GM12873 (cell line): ENCODE measurements at regions not wholly inside any gene's neighbourhood (a gene's known extent, or its start where the extent isn't known, plus 50 kb on each side); places are given as distances from the start of the nearest gene placed in this dataset.

Experiments used
- TF ChIP-seq, protein P1 (sequence below): IDR thresholded peaks from 2 replicates; pipeline ENCODE4 v1.5.1; 2012; ENCODE audit warnings: low read depth, mild to moderate bottlenecking, moderate library complexity, low read length, control low read depth; ENCODE audit not compliant: insufficient read depth; ENCODE audit errors: missing control alignments

GRCh38 chr5:57871496-57871895 is 388.9 kb upstream of the ACTBL2 start:
- TF ChIP-seq, protein P1, sequence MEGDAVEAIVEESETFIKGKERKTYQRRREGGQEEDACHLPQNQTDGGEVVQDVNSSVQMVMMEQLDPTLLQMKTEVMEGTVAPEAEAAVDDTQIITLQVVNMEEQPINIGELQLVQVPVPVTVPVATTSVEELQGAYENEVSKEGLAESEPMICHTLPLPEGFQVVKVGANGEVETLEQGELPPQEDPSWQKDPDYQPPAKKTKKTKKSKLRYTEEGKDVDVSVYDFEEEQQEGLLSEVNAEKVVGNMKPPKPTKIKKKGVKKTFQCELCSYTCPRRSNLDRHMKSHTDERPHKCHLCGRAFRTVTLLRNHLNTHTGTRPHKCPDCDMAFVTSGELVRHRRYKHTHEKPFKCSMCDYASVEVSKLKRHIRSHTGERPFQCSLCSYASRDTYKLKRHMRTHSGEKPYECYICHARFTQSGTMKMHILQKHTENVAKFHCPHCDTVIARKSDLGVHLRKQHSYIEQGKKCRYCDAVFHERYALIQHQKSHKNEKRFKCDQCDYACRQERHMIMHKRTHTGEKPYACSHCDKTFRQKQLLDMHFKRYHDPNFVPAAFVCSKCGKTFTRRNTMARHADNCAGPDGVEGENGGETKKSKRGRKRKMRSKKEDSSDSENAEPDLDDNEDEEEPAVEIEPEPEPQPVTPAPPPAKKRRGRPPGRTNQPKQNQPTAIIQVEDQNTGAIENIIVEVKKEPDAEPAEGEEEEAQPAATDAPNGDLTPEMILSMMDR = no peak

GRCh38 chr5:57863661-57864060 is 381.1 kb upstream of the ACTBL2 start:
- TF ChIP-seq, protein P1 = no peak

- TF ChIP-seq, protein P1 = no peak
Measured at GRCh38 chr5:57862942-57863341, 380.3 kb upstream of the ACTBL2 start.

DNA sequence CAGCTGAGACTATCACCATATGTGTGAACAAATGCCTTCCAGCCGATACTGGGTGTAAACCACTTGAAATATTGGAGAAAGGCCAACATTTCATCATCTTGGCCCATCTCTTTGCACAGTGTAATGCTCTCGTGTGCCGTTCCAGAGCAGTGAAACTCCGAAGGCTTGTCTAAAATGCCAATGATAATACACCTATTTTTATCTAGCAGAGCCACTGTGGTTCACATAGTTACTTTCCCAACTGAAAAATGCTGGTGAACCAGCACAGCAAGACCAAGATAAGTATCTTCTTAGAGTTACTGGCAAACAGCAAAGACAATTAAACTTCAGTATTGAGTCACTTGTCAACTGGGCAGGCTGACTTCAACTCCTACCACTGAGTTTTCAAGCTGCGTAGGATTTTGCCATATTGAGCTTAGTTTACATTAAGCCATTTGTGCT is 379.9 kb upstream of the ACTBL2 start:
- TF ChIP-seq, protein P1 = no peak

DNA sequence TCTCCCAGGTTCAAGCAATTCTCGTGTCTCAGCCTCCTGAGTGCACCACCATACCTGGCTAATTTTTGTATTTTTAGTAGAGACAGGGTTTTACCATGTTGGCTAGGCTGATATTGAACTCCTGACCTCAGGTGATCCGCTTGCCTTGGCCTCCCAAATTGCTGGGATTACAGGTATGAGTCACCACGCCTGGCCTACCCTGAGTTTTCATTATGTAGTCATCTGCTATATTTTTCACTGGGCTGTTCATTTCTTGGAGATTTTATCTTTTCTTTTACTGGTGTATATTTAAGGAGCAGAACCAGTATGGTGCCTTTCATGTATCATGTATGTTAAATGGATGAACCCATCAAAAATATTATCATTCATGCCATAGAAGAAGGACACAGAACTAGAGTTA is 377.0 kb upstream of the ACTBL2 start:
- TF ChIP-seq, protein P1 = no peak

- TF ChIP-seq, protein P1 = no peak
Measured at GRCh38 chr5:57858905-57859304, 376.3 kb upstream of the ACTBL2 start.

GRCh38 chr5:57857696-57858095 is 375.1 kb upstream of the ACTBL2 start:
- TF ChIP-seq, protein P1 = no peak
